GM23248 (cell line): ENCODE measurements at regions not wholly inside any gene's neighbourhood (a gene's known extent, or its start where the extent isn't known, plus 50 kb on each side); places are given as distances from the start of the nearest gene placed in this dataset.

Experiments
- DNase-seq: peaks from one replicate; pipeline ENCODE4 v3.0.0-alpha.2; 2015
- H2AFZ ChIP-seq: fragments of 200-600 bp; sonication (generic); 2 replicates; pipeline ENCODE4 v1.6.1; 2016; ENCODE audit warnings: antibody characterized with exemption
- H3F3A ChIP-seq: fragments of 200-600 bp; sonication (generic); 2 replicates; pipeline ENCODE4 v1.6.1; 2016; ENCODE audit warnings: mild to moderate bottlenecking, antibody characterized with exemption, mixed run types; ENCODE audit not compliant: insufficient read depth
- H3K27ac ChIP-seq: fragments of 200-600 bp; sonication (generic); 2 replicates; pipeline ENCODE4 v1.5.1; 2016; ENCODE audit warnings: mild to moderate bottlenecking
- H3K27me3 ChIP-seq: fragments of 200-600 bp; sonication (generic); replicated peaks from 2 replicates; pipeline ENCODE4 v1.6.1; 2016; ENCODE audit warnings: mild to moderate bottlenecking; ENCODE audit not compliant: insufficient read depth
- H3K36me3 ChIP-seq: fragments of 200-600 bp; sonication (generic); 2 replicates; pipeline ENCODE4 v1.6.1; 2016; ENCODE audit warnings: low read depth, mild to moderate bottlenecking
- H3K4me1 ChIP-seq: fragments of 200-600 bp; sonication (generic); 2 replicates; pipeline ENCODE4 v1.6.1; 2016; ENCODE audit warnings: mild to moderate bottlenecking; ENCODE audit not compliant: insufficient read depth
- H3K4me2 ChIP-seq: fragments of 200-600 bp; sonication (generic); one replicate; pipeline ENCODE4 v1.6.1; 2016; ENCODE audit warnings: mild to moderate bottlenecking; ENCODE audit not compliant: unreplicated experiment
- H3K4me3 ChIP-seq: fragments of 200-600 bp; sonication (generic); 2 replicates; pipeline ENCODE4 v1.5.1; 2016; ENCODE audit warnings: mild to moderate bottlenecking
- H3K79me2 ChIP-seq: fragments of 200-600 bp; sonication (generic); 2 replicates; pipeline ENCODE4 v1.6.1; 2016; ENCODE audit warnings: mild to moderate bottlenecking; ENCODE audit not compliant: insufficient read depth
- H3K9ac ChIP-seq: fragments of 200-600 bp; sonication (generic); 2 replicates; pipeline ENCODE4 v1.6.1; 2016; ENCODE audit warnings: mild to moderate bottlenecking
- H3K9me2 ChIP-seq: fragments of 200-600 bp; sonication (generic); 2 replicates; pipeline ENCODE4 v1.6.1; 2016; ENCODE audit warnings: mixed run types, mild to moderate bottlenecking, moderate library complexity; ENCODE audit not compliant: insufficient read depth
- H3K9me3 ChIP-seq: fragments of 200-600 bp; sonication (generic); one replicate; pipeline ENCODE4 v1.6.1; 2017; ENCODE audit warnings: low read depth
- H4K20me1 ChIP-seq: fragments of 200-600 bp; sonication (generic); 2 replicates; pipeline ENCODE4 v1.6.0; 2016; ENCODE audit not compliant: insufficient read depth
- EZH2 ChIP-seq: fragments of 200-600 bp; sonication (generic); IDR thresholded peaks from 2 replicates; pipeline ENCODE4 v1.6.1; 2018; ENCODE audit warnings: antibody characterized with exemption, mild to moderate bottlenecking; ENCODE audit not compliant: insufficient read depth, poor library complexity, severe bottlenecking
- EZH2phosphoT487 ChIP-seq: fragments of 200-600 bp; sonication (generic); IDR thresholded peaks from 2 replicates; pipeline ENCODE4 v1.6.1; 2018; ENCODE audit warnings: antibody characterized with exemption, moderate library complexity, mild to moderate bottlenecking, low read depth; ENCODE audit not compliant: insufficient read depth
- WGBS, 2 experiments: methylation state at CpG; one replicate each; pipeline ENCODE4 v1.1.6; 2015 to 2017; ENCODE audit warnings: low lambda C conversion rate in 2 of 2, low coverage in 1 of 2; ENCODE audit errors: missing lambda C conversion rate in 2 of 2; 5-methylcytosine and 5-hydroxymethylcytosine counted together
- in situ Hi-C: fragments of 300-500 bp; cut with MboI; formaldehyde crosslinking; loops from 2 replicates; pipeline ENCODE4 v1.15.0; 2020

GRCh38 chr17:72056155-72056554, 64.7 kb upstream of the SOX9 start:
- peaks cover 36% of the 10 kb centered on the region for H3K27me3 ChIP-seq
- H3K9me2 ChIP-seq: no peaks in the 10 kb centered on the region
- no peaks in the 10 kb centered on the region for H3K9me3 ChIP-seq
- in situ Hi-C loops: no loop called here
- no peaks in the 10 kb centered on the region for H3K36me3 ChIP-seq
- H3K4me2 ChIP-seq: no peak overlapping the region
- H3K9ac ChIP-seq: no peak overlapping the region
- WGBS, 2 experiments: 91 to 96% methylated on average over 4 of the region's 4 CpGs
- H3K4me1 ChIP-seq: no peaks in the 10 kb centered on the region
- H3K79me2 ChIP-seq: no peaks in the 10 kb centered on the region
- H3K4me3 ChIP-seq: no peak overlapping the region
- no peak for DNase-seq
- H2AFZ ChIP-seq: no peak overlapping the region
- TF ChIP-seq EZH2 (no peak), EZH2phosphoT487 (no peak)
- H3F3A ChIP-seq: no peaks in the 10 kb centered on the region
- H4K20me1 ChIP-seq: no peaks in the 10 kb centered on the region
- H3K27ac ChIP-seq: no peak overlapping the region

GRCh38 chr17:72056727-72057290, 64.0 kb upstream of the SOX9 start:
- Histone ChIP-seq H3K9me2 (no peaks in the 10 kb centered on the region), H3F3A (no peaks in the 10 kb centered on the region), H3K79me2 (no peaks in the 10 kb centered on the region), H3K4me3 (no peak overlapping the region), H3K9me3 (no peaks in the 10 kb centered on the region), H3K36me3 (no peaks in the 10 kb centered on the region), H2AFZ (no peak overlapping the region), H3K4me2 (no peak overlapping the region), H4K20me1 (no peaks in the 10 kb centered on the region), H3K27ac (no peak overlapping the region), H3K27me3 (peaks cover 36% of the 10 kb centered on the region), H3K4me1 (no peaks in the 10 kb centered on the region), H3K9ac (no peak overlapping the region)
- no peak for DNase-seq
- TF ChIP-seq EZH2phosphoT487: no peak
- no peak for TF ChIP-seq EZH2
- in situ Hi-C loops: no loop called here
- 89 to 90% methylated on average over 3 of the region's 3 CpGs for WGBS, 2 experiments

GRCh38 chr17:72060084-72060483, 60.7 kb upstream of the SOX9 start:
- Histone ChIP-seq H3F3A (no peaks in the 10 kb centered on the region), H3K9me2 (no peaks in the 10 kb centered on the region), H3K27me3 (peaks cover 17% of the 10 kb centered on the region), H3K36me3 (no peaks in the 10 kb centered on the region), H3K79me2 (no peaks in the 10 kb centered on the region), H3K27ac (no peak overlapping the region), H2AFZ (no peak overlapping the region), H3K4me1 (no peaks in the 10 kb centered on the region), H3K4me2 (no peak overlapping the region), H3K4me3 (no peak overlapping the region), H3K9ac (no peak overlapping the region), H4K20me1 (no peaks in the 10 kb centered on the region), H3K9me3 (no peaks in the 10 kb centered on the region)
- in situ Hi-C loops: no loop called here
- no peak for DNase-seq
- WGBS, 2 experiments: 44 to 50% methylated on average over 1 of the region's 1 CpG
- TF ChIP-seq EZH2 (no peak), EZH2phosphoT487 (no peak)

- Histone ChIP-seq H2AFZ (no peak overlapping the region), H3K9me3 (no peaks in the 10 kb centered on the region), H3K4me1 (no peaks in the 10 kb centered on the region), H3F3A (no peaks in the 10 kb centered on the region), H3K9me2 (no peaks in the 10 kb centered on the region), H3K4me2 (no peak overlapping the region), H3K27me3 (peaks cover 13% of the 10 kb centered on the region), H3K79me2 (no peaks in the 10 kb centered on the region), H4K20me1 (no peaks in the 10 kb centered on the region), H3K9ac (no peak overlapping the region), H3K27ac (no peak overlapping the region), H3K36me3 (no peaks in the 10 kb centered on the region), H3K4me3 (no peak overlapping the region)
- TF ChIP-seq EZH2phosphoT487 (no peak), EZH2 (no peak)
- DNase-seq: no peak
- WGBS, 2 experiments: 43 to 61% methylated on average over 3 of the region's 3 CpGs
- in situ Hi-C loops: no loop called here
Measured at GRCh38 chr17:72063262-72063661, 57.6 kb upstream of the SOX9 start.
